Mucosa of descending colon (tissue), 3 donors: ENCODE measurements at regions not wholly inside any gene's neighbourhood (a gene's known extent, or its start where the extent isn't known, plus 50 kb on each side); places are given as distances from the start of the nearest gene placed in this dataset.
"Not testable (repeated sequence)": the region's sequence is repeated elsewhere in the genome, so short reads cannot be mapped to it uniquely, and the experiment has no call there.

Experiments
- ATAC-seq: fragments of 200-7000 bp; cut with Tn5 transposase; one replicate; pipeline ENCODE4 v1.9.1; 2020; ENCODE audit warnings: mild to moderate bottlenecking, moderate library complexity
- DNase-seq, 3 donors: peaks; one replicate each; pipeline ENCODE4 v3.0.0-alpha.2; 2020
- H3K36me3 ChIP-seq: fragments of 200-600 bp; one replicate; pipeline ENCODE4 v1.8.0; 2021; ENCODE audit warnings: low read depth, mild to moderate bottlenecking
- H3K4me1 ChIP-seq: fragments of 200-600 bp; one replicate; pipeline ENCODE4 v1.8.0; 2021; ENCODE audit warnings: low read depth, mild to moderate bottlenecking
- H3K4me3 ChIP-seq: fragments of 200-600 bp; one replicate; pipeline ENCODE4 v1.8.0; 2021; ENCODE audit warnings: mild to moderate bottlenecking
- H3K9me3 ChIP-seq: fragments of 200-600 bp; one replicate; pipeline ENCODE4 v1.8.0; 2021; ENCODE audit warnings: mild to moderate bottlenecking
- CTCF ChIP-seq: fragments of 200-600 bp; IDR thresholded peaks from one replicate; pipeline ENCODE4 v1.8.0; 2022; ENCODE audit warnings: antibody characterized with exemption, mild to moderate bottlenecking
- intact Hi-C, 2 donors: fragments of 100-400 bp; cut with DNase I in 1 of 2; cut with micrococcal nuclease in 1 of 2; formaldehyde crosslinking; loops; one replicate each; pipeline versions ENCODE4 v1.11.0 to v1.11.1; 2022; cut with DNase I, micrococcal nuclease
- donor health status: DM: no; HTN: no; CAD: no; lungs with moderate emphysema.
- donor health status: DM: no; HTN: no; CAD: no.
- donor health status: DM: no; HTN: yes; CAD: no.

- Histone ChIP-seq H3K4me1 (no peaks in the 10 kb centered on the region), H3K36me3 (no peaks in the 10 kb centered on the region), H3K4me3 (no peak overlapping the region), H3K9me3 (no peaks in the 10 kb centered on the region)
- TF ChIP-seq CTCF = no peak
- intact Hi-C loops = no loop called here
- DNase-seq (no peak), ATAC-seq (no peak)
These were observed 742.5 kb upstream of the PABPC4L start for GRCh38 chr4:134944115-134944514.

GRCh38 chr4:134936014-134936413 is 734.4 kb upstream of the PABPC4L start:
- TF ChIP-seq CTCF = no peak
- intact Hi-C loops = no loop called here
- Histone ChIP-seq H3K36me3 (no peaks in the 10 kb centered on the region), H3K9me3 (no peaks in the 10 kb centered on the region), H3K4me3 (no peak overlapping the region), H3K4me1 (no peaks in the 10 kb centered on the region)
- DNase-seq = no peak
- ATAC-seq = no peak

DNA sequence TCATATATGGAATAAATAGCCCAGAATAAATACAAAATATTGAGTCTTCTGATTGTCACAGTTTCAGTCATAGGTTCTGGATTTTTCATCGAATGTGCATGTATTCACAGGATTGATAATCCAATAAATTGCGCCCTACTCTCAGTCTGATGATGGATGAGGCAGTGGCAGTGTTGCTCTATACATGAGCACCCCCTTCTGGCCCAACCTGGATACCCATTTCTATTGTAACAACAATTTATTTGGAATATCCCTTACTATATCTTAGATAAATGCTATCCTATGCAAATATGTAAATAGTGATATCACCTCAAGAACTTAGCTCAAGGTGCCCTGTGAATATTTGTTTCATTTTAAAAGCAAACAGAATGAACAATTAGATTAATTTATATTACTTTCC is 733.7 kb upstream of the PABPC4L start:
- intact Hi-C loops = no loop called here
- Histone ChIP-seq H3K4me1 (no peaks in the 10 kb centered on the region), H3K36me3 (no peaks in the 10 kb centered on the region), H3K9me3 (no peaks in the 10 kb centered on the region), H3K4me3 (no peak overlapping the region)
- no peak for TF ChIP-seq CTCF
- ATAC-seq (peak; percentile 20), DNase-seq (peak in 1 of 3 donors; percentile 27)

DNA sequence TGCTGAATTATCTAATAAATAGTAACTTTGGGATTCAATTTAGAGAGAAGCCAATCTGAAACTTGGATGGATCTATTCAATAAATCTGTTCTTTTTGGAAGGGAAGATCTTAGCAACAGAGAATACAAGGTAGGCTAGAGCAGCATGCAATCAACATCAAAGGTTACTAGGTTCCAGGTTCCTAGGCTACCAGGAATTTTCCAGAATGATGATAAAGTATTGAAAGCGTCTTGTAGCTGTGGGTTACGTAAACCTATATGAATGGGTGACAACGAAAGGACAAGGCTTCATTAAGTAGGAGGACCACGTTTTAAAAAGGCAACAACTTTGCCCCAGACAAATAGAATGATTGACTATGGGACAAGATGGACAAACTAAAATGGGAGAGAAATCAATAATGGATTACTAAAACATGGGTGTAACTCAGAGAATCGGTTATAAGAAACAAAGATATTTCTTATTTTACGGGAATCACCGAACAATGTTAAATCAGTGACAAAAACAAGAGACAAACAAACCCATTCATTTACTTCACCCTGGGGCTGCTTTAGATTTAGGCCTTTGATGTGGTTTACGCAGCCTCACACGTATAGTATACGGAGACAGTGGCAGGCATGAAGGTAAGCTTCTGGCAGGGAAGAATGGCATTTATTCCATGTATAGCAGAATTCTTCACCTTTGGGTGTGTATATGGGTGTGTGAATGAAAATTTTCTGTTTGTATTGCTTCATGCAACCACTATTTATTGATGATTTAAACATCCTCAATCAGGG is 732.6 kb upstream of the PABPC4L start:
- no peaks in the 10 kb centered on the region for H3K9me3 ChIP-seq
- ATAC-seq = no peak
- TF ChIP-seq CTCF = no peak
- DNase-seq = no peak
- H3K4me1 ChIP-seq = no peaks in the 10 kb centered on the region
- intact Hi-C loops = no loop called here
- H3K4me3 ChIP-seq = no peak overlapping the region
- H3K36me3 ChIP-seq = no peaks in the 10 kb centered on the region

DNA sequence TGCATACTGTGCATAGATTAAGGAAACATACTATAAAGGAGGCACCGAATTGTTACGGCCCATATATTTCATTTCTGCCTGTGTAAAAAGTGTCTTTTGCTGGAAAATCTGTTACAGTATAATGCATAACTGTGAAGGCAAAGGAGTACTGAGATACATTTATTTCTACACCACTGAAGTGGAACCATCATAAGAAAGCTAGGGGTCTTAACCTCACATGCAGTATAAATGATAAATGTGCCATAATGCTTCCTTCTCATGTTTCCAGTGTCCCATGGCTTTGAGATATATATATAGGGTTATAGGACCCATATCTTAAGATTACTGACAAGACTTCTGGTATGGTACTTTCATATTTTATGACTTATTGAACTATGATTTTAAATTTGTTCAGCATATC is 713.8 kb upstream of the PABPC4L start:
- TF ChIP-seq CTCF = no peak
- H3K4me1 ChIP-seq = no peaks in the 10 kb centered on the region
- ATAC-seq (no peak), DNase-seq (no peak)
- intact Hi-C loops = no loop called here
- H3K36me3 ChIP-seq = no peaks in the 10 kb centered on the region
- no peaks in the 10 kb centered on the region for H3K9me3 ChIP-seq
- no peak overlapping the region for H3K4me3 ChIP-seq

DNA sequence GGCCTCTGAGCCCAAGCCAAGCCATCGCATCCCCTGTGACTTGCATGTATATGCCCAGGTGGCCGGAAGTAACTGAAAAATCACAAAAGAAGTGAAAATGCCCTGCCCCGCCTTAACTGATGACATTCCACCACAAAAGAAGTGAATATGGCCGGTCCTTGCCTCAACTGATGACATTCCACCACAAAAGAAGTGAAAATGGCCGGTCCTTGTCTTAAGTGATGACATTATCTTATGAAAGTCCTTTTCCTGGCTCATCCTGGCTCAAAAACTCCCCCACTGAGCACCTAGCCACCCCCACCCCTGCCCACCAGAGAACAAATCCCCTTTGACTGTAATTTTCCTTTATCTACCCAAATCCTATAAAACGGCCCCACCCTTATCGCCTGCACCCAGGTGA is 712.7 kb upstream of the PABPC4L start:
- H3K4me3 ChIP-seq, H3K36me3 ChIP-seq, H3K9me3 ChIP-seq, intact Hi-C loops, DNase-seq, ATAC-seq, H3K4me1 ChIP-seq: not testable (repeated sequence)
